ENCODE measurements at regions not wholly inside any gene's neighbourhood (a gene's known extent, or its start where the extent isn't known, plus 50 kb on each side); places are given as distances from the start of the nearest gene placed in this dataset.

DNA sequence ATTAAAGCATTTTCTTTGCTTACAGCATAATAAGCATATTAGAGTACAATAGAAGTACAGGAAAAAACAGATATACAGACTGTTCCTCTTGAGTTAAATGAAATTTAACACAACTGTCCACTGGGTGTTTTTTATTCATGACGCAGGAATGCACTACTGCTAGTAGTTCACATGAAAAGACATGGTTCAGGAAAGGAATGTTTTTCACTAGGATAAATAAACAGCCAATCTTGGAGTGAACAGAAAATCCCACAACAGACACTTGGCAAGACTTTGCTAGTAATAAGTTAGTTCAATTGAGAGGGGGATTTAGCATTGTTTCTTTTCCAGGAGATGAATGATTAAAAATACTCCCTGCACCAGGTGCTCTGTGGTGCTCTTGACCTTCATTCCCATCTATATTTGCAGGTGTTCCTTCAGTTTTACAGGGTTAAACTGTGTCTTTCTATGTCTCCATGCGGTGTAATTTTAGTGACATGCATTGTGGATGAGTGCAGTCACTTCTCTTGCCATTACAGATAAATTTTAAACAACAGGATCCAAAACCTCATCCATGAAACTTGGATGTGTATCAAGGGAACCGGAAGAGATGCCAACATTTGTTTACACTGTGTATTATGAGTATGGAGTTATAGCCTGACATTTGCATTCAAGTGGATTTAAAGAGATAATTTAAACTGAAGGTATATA lies 796.6 kb downstream of the DSC3 start:
- DNase-seq (ENCODE audit: low read depth) = no peak
- no peak overlapping the region for H3K4me3 ChIP-seq (ENCODE audit: control insufficient read depth, low read depth, low read length)
- no peak for TF ChIP-seq CTCF (IDR thresholded peaks at IDR 0.05; ENCODE audit: control insufficient read depth, insufficient read depth, low read depth, low read length, missing control alignments)

DNA sequence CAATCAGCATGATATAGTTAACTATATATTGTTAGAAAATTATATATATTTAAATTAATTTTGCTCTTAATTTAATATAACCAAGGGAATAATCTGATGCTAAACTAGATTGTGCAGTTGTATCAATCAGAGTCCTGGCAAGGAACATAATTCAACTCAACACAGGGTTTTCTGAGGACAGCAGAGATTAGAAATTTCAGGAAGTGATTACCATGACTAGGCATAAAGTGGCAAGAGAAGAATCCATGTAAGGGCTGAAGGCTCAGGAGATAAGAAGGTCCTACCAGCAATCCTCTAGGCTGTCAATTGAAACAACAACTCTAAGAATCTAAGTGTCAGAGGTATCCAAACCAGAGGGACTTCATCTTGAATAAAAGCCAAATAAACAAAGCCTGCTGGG lies 807.8 kb downstream of the DSC3 start:
- no peak overlapping the region for H3K4me3 ChIP-seq (ENCODE audit: control insufficient read depth, low read depth, low read length)
- DNase-seq (ENCODE audit: low read depth) = no peak
- no peak for TF ChIP-seq CTCF (IDR thresholded peaks at IDR 0.05; ENCODE audit: control insufficient read depth, insufficient read depth, low read depth, low read length, missing control alignments)

- no peak overlapping the region for H3K4me3 ChIP-seq (ENCODE audit: control insufficient read depth, low read depth, low read length)
- TF ChIP-seq CTCF (IDR thresholded peaks at IDR 0.05; ENCODE audit: control insufficient read depth, insufficient read depth, low read depth, low read length, missing control alignments) = no peak
- no peak for DNase-seq (ENCODE audit: low read depth)
Observed at GRCh38 chr18:30211112-30211511, 831.4 kb downstream of the DSC3 start.

GRCh38 chr18:30208546-30208945 lies 834.0 kb downstream of the DSC3 start:
- no peak overlapping the region for H3K4me3 ChIP-seq (ENCODE audit: control insufficient read depth, low read depth, low read length)
- DNase-seq (ENCODE audit: low read depth) = no peak
- no peak for TF ChIP-seq CTCF (IDR thresholded peaks at IDR 0.05; ENCODE audit: control insufficient read depth, insufficient read depth, low read depth, low read length, missing control alignments)

DNA sequence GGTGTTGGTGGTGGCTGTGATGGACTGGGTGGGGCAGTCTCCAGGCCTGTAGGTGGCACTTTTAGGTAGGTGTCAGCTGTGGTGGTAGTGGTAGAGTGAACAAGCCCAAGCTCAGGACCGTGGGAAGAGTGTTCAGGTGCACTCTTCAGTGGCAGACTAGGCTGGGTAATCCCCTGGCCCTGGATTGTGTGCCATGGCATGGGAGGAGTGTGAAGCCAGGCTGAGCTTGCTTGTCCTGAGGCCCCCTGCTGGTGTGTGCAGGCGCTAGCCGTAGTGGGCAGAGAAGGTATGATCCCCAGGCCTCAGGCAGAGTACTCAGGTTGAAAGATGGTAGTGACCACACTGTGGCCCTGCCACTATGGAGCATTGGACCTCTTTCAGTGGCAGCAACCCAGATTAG lies 850.3 kb downstream of the DSC3 start:
- TF ChIP-seq CTCF (IDR thresholded peaks at IDR 0.05; ENCODE audit: control insufficient read depth, insufficient read depth, low read depth, low read length, missing control alignments) = no peak
- H3K4me3 ChIP-seq (ENCODE audit: control insufficient read depth, low read depth, low read length) = no peak overlapping the region
- DNase-seq (ENCODE audit: low read depth) = no peak

DNA sequence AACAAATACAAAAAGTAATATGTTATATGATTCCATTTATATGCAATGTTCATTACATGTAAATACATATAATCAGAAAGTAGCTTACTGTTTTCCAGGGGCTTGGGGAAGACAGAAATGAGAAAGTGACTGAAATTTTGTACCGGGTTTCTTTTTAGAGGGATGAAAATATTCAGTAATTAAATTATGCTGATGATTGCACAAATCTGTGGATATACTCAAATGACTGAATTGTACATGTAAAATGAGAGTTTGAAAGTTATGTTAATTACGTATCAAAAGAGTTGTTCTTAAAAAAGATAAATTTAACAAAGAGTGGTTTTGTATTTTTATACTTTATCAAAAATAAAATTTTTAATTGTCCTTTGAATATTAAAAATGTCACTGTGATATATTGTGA lies 856.3 kb downstream of the DSC3 start:
- H3K4me3 ChIP-seq (ENCODE audit: control insufficient read depth, low read depth, low read length) = no peak overlapping the region
- no peak for DNase-seq (ENCODE audit: low read depth)
- no peak for TF ChIP-seq CTCF (IDR thresholded peaks at IDR 0.05; ENCODE audit: control insufficient read depth, insufficient read depth, low read depth, low read length, missing control alignments)
